ENCODE measurements at regions not wholly inside any gene's neighbourhood (a gene's known extent, or its start where the extent isn't known, plus 50 kb on each side); places are given as distances from the start of the nearest gene placed in this dataset.

DNA sequence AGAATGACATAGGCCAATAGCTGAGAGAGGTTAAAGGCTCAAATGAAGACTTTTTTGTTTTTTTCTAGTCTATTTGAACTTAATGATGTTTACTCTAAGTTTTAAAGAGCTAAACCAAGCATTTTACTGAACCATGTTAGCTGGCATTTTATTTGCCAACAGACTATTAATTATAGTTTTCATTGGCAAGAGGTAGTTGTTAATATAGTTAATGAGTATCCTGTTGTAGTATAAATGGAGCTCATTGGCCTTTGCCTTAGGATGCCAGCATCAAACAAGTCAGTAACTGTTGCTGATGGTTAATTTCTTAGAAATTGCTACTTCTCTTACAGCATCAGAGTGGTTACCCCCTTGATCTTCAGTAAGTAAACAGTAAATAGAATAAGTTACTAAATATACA, 339.0 kb upstream of the B3GALT2 start:
- DNase-seq (no peak), ATAC-seq (no peak)
- Mint-ChIP-seq H3K4me1 (ENCODE audit: low read depth) (no peaks in the 10 kb centered on the region), H3K4me3 (no peak overlapping the region), H3K9me3 (no peaks in the 10 kb centered on the region), H3K27me3 (no peaks in the 10 kb centered on the region), H3K27ac (no peak overlapping the region), H3K36me3 (ENCODE audit: low read depth) (no peaks in the 10 kb centered on the region)
- TF ChIP-seq, protein P1, sequence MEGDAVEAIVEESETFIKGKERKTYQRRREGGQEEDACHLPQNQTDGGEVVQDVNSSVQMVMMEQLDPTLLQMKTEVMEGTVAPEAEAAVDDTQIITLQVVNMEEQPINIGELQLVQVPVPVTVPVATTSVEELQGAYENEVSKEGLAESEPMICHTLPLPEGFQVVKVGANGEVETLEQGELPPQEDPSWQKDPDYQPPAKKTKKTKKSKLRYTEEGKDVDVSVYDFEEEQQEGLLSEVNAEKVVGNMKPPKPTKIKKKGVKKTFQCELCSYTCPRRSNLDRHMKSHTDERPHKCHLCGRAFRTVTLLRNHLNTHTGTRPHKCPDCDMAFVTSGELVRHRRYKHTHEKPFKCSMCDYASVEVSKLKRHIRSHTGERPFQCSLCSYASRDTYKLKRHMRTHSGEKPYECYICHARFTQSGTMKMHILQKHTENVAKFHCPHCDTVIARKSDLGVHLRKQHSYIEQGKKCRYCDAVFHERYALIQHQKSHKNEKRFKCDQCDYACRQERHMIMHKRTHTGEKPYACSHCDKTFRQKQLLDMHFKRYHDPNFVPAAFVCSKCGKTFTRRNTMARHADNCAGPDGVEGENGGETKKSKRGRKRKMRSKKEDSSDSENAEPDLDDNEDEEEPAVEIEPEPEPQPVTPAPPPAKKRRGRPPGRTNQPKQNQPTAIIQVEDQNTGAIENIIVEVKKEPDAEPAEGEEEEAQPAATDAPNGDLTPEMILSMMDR (IDR thresholded peaks at IDR 0.05), result no peak
- intact Hi-C loops (cut with micrococcal nuclease), result no loop called here
- CTCF ChIA-PET, result interaction anchor here (0.8 kb wide), 1 partner anchor 335 kb away, joined by 3 read pairs; no protein-coding TSS in a partner anchor
- POLR2A ChIA-PET, result no interaction called here

DNA sequence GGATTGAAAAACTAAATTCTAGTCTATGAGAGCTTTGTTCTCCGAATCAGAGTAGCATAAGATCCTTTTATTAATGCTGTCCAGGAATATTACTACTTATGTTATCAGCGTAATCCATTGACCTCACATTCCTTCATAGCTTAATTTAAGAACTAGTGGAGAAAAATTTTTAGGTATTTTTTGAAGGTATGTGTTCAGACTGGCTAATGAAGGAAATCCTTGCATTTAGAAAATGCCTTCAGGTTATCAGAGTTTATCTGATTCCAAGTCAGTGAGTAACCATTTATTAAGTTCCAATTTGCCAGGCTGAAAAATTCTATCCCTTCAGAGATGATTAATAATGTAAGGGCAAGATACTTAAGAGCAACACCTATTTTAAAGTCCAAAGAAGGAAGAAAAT, 338.2 kb upstream of the B3GALT2 start:
- TF ChIP-seq, protein P1 (IDR thresholded peaks at IDR 0.05), result no peak
- Mint-ChIP-seq H3K9me3 (no peaks in the 10 kb centered on the region), H3K4me1 (ENCODE audit: low read depth) (no peaks in the 10 kb centered on the region), H3K27ac (no peak overlapping the region), H3K27me3 (no peaks in the 10 kb centered on the region), H3K4me3 (no peak overlapping the region), H3K36me3 (ENCODE audit: low read depth) (no peaks in the 10 kb centered on the region)
- ChIA-PET POLR2A (no interaction called here), CTCF (interaction anchor here (1.5 kb wide), 1 partner anchor 293 kb away, joined by 3 read pairs; no protein-coding TSS in a partner anchor)
- ATAC-seq, result no peak
- intact Hi-C loops (cut with micrococcal nuclease), result no loop called here
- no peak for DNase-seq

DNA sequence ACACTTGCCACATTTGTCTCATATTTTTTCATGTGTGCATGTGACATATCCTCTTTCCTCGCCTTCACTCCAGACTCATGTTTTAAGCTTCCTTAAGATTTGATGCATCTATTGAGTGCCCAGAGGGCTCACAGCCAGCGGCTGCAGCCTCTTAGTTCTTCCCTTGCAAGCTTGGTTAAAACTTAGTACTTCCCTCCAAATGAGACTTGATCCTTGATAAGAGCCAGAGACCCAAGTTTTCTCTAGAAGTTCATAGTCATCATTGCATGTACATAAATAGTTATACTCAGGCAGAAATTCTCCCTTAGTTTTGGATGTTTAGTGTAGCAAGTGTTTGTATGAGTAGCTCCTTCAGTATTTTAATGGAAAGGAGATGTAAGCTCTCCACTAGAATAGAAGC, 337.6 kb upstream of the B3GALT2 start:
- POLR2A ChIA-PET, result no interaction called here
- intact Hi-C loops (cut with micrococcal nuclease), result no loop called here
- TF ChIP-seq, protein P1 (IDR thresholded peaks at IDR 0.05), result no peak

DNA sequence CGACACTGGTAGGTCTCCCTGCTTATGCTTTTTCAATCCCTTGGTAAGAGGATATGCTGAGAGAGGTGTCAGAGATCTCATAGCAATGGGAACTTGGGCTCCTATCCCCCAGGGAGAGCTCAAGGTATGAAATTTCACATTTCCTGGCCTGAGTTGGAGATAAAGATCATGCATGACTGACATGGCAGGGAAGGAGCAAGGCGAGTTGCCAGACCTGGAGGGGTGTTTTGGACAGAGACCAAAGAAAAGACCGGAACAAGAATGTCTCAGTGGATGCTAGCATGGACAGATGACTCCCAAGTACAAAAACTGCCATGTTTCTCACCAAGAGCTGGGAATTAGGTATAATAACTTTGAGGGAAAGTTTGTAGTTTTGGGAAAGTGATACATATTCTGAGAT, 334.1 kb upstream of the B3GALT2 start:
- ChIA-PET CTCF (no interaction called here), POLR2A (no interaction called here)
- H3K36me3 Mint-ChIP-seq (ENCODE audit: low read depth), result peaks cover 2% of the 10 kb centered on the region
- ATAC-seq (no peak), DNase-seq (no peak)
- H3K27me3 Mint-ChIP-seq, result no peaks in the 10 kb centered on the region
- no peak overlapping the region for H3K4me3 Mint-ChIP-seq
- TF ChIP-seq, protein P1 (IDR thresholded peaks at IDR 0.05), result no peak
- peaks cover 2% of the 10 kb centered on the region for H3K9me3 Mint-ChIP-seq
- H3K27ac Mint-ChIP-seq, result no peak overlapping the region
- intact Hi-C loops (cut with micrococcal nuclease), result no loop called here
- H3K4me1 Mint-ChIP-seq (ENCODE audit: low read depth), result peaks cover 5% of the 10 kb centered on the region

More for the DNA sequence above, 337.6 kb upstream of the B3GALT2 start:
- CTCF ChIA-PET, result interaction anchor here (0.7 to 1.5 kb wide), 3 partner anchors 9 to 294 kb away, joined by 3 read pairs; no protein-coding TSS in a partner anchor
- Mint-ChIP-seq H3K36me3 (ENCODE audit: low read depth) (peaks cover 2% of the 10 kb centered on the region), H3K27ac (no peak overlapping the region), H3K27me3 (no peaks in the 10 kb centered on the region), H3K9me3 (peaks cover 2% of the 10 kb centered on the region), H3K4me3 (no peak overlapping the region), H3K4me1 (ENCODE audit: low read depth) (no peaks in the 10 kb centered on the region)
- ATAC-seq (no peak), DNase-seq (no peak)

DNA sequence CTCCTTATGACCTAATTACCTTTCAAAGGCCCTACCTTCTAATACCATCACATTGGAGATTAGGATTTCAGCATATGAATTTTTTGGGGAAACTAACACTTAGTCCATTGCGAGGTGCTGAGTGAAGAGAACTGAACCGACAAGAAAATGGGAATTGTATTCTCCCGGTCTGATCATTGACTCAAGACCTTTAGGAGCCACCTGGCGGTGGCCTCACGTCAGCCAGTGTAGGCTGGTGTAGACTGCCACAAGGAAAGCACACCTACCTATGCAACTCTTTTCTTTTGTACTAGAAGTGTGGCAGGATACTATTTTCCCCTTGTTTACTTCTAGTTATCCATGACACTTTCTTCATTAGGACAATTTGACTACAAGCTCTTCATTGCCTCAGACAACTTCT, 333.5 kb upstream of the B3GALT2 start:
- POLR2A ChIA-PET, result no interaction called here
- no peaks in the 10 kb centered on the region for H3K27me3 Mint-ChIP-seq
- H3K4me1 Mint-ChIP-seq (ENCODE audit: low read depth), result peaks cover 5% of the 10 kb centered on the region
- CTCF ChIA-PET, result no interaction called here
- peaks cover 2% of the 10 kb centered on the region for H3K9me3 Mint-ChIP-seq
- H3K4me3 Mint-ChIP-seq, result no peak overlapping the region
- no peak for ATAC-seq
- no peak overlapping the region for H3K27ac Mint-ChIP-seq
- intact Hi-C loops (cut with micrococcal nuclease), result no loop called here
- peaks cover 2% of the 10 kb centered on the region for H3K36me3 Mint-ChIP-seq (ENCODE audit: low read depth)
- TF ChIP-seq, protein P1 (IDR thresholded peaks at IDR 0.05), result no peak
- no peak for DNase-seq
